DOHH2 (cell line): ENCODE measurements at regions not wholly inside any gene's neighbourhood (a gene's known extent, or its start where the extent isn't known, plus 50 kb on each side); places are given as distances from the start of the nearest gene placed in this dataset.

Experiments used
- H3F3A ChIP-seq: fragments of 200-600 bp; sonication (generic), shearing (Covaris generic); 2 replicates; pipeline ENCODE4 v1.6.0; 2016; ENCODE audit warnings: antibody characterized with exemption, mild to moderate bottlenecking; ENCODE audit not compliant: control insufficient read depth, insufficient read depth
- H3K27ac ChIP-seq: fragments of 200-600 bp; sonication (generic); 2 replicates; pipeline ENCODE4 v1.5.1; 2014; ENCODE audit warnings: low read depth, mild to moderate bottlenecking, low read length, moderate library complexity
- H3K27me3 ChIP-seq: fragments of 200-600 bp; sonication (generic); 2 replicates; pipeline ENCODE4 v1.6.1; 2014; ENCODE audit warnings: mild to moderate bottlenecking, low read length, mixed read lengths; ENCODE audit not compliant: control insufficient read depth
- H3K36me3 ChIP-seq: fragments of 200-600 bp; sonication (generic); 2 replicates; pipeline ENCODE4 v1.6.1; 2014; ENCODE audit warnings: mild to moderate bottlenecking, low read length, moderate library complexity, mixed read lengths; ENCODE audit not compliant: control insufficient read depth
- H3K4me1 ChIP-seq: fragments of 200-600 bp; sonication (generic); 2 replicates; pipeline ENCODE4 v1.6.1; 2014; ENCODE audit warnings: mild to moderate bottlenecking, low read length, mixed read lengths; ENCODE audit not compliant: control insufficient read depth
- H3K4me2 ChIP-seq: fragments of 200-600 bp; sonication (generic); 2 replicates; pipeline ENCODE4 v1.6.0; 2014; ENCODE audit warnings: mild to moderate bottlenecking, low read length, moderate library complexity
- H3K4me3 ChIP-seq: fragments of 200-600 bp; sonication (generic); 2 replicates; pipeline ENCODE4 v1.5.1; 2014; ENCODE audit warnings: mild to moderate bottlenecking, low read length, mixed read lengths
- H3K79me2 ChIP-seq: fragments of 200-600 bp; sonication (generic); 2 replicates; pipeline ENCODE4 v1.6.1; 2014; ENCODE audit warnings: mild to moderate bottlenecking, low read length, mixed read lengths; ENCODE audit not compliant: control insufficient read depth
- H3K9me2 ChIP-seq: fragments of 200-600 bp; sonication (generic); replicated peaks from 2 replicates; pipeline ENCODE4 v1.6.1; 2014; ENCODE audit warnings: mild to moderate bottlenecking, low read length, mixed read lengths; ENCODE audit not compliant: control insufficient read depth
- H3K9me3 ChIP-seq: fragments of 200-600 bp; sonication (generic); 2 replicates; pipeline ENCODE4 v1.6.1; 2014; ENCODE audit warnings: antibody characterized with exemption, low read length, mixed read lengths; ENCODE audit not compliant: control insufficient read depth, insufficient read depth
- H4K20me1 ChIP-seq: fragments of 200-600 bp; sonication (generic); 2 replicates; pipeline ENCODE4 v1.6.0; 2014; ENCODE audit warnings: low read depth, mild to moderate bottlenecking, antibody characterized with exemption, low read length, moderate library complexity; ENCODE audit not compliant: control insufficient read depth, insufficient read depth
- EZH2phosphoT487 ChIP-seq: fragments of 200-600 bp; sonication (generic); IDR thresholded peaks from 2 replicates; pipeline ENCODE4 v1.6.1; 2017; ENCODE audit warnings: borderline replicate concordance, mild to moderate bottlenecking, antibody characterized with exemption, low read length, moderate library complexity, mixed read lengths
- TF ChIP-seq, protein P1 (sequence below): fragments of 200-600 bp; sonication (generic); IDR thresholded peaks from one replicate; pipeline ENCODE4 v1.5.1; 2014; ENCODE audit warnings: antibody characterized with exemption, mild to moderate bottlenecking, low read depth, low read length; ENCODE audit not compliant: poor library complexity, severe bottlenecking

DNA sequence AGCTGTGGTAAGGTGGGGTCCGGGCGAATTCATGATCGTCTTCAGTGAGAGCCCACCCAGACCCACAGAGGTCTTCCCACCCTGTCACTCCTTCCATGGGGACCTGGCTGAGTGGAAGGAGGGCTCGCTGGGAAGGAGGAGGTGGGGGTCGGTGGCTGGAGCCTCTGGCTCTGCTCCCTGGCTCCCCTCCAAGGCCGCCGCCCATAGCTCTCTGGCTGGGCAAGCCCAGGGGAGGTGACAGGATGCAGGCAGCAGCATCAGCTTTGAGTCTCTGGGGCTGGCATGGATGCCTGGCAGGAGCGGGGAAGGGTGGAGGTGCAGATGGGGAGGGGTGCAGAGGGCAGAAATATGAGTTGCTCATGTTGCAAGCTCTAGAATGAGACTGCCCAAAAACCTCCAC, 147.0 kb downstream of the ENGASE start:
- no peaks in the 10 kb centered on the region for H3K27me3 ChIP-seq
- no peak overlapping the region for H3K4me3 ChIP-seq
- H3K9me3 ChIP-seq: no peaks in the 10 kb centered on the region
- no peaks in the 10 kb centered on the region for H3K4me1 ChIP-seq
- H3K27ac ChIP-seq: no peak overlapping the region
- no peaks in the 10 kb centered on the region for H3K9me2 ChIP-seq
- no peaks in the 10 kb centered on the region for H3K36me3 ChIP-seq
- H3F3A ChIP-seq: no peaks in the 10 kb centered on the region
- H4K20me1 ChIP-seq: no peaks in the 10 kb centered on the region
- H3K79me2 ChIP-seq: no peaks in the 10 kb centered on the region
- no peak for TF ChIP-seq EZH2phosphoT487
- TF ChIP-seq, protein P1, sequence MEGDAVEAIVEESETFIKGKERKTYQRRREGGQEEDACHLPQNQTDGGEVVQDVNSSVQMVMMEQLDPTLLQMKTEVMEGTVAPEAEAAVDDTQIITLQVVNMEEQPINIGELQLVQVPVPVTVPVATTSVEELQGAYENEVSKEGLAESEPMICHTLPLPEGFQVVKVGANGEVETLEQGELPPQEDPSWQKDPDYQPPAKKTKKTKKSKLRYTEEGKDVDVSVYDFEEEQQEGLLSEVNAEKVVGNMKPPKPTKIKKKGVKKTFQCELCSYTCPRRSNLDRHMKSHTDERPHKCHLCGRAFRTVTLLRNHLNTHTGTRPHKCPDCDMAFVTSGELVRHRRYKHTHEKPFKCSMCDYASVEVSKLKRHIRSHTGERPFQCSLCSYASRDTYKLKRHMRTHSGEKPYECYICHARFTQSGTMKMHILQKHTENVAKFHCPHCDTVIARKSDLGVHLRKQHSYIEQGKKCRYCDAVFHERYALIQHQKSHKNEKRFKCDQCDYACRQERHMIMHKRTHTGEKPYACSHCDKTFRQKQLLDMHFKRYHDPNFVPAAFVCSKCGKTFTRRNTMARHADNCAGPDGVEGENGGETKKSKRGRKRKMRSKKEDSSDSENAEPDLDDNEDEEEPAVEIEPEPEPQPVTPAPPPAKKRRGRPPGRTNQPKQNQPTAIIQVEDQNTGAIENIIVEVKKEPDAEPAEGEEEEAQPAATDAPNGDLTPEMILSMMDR: no peak
- no peak overlapping the region for H3K4me2 ChIP-seq

DNA sequence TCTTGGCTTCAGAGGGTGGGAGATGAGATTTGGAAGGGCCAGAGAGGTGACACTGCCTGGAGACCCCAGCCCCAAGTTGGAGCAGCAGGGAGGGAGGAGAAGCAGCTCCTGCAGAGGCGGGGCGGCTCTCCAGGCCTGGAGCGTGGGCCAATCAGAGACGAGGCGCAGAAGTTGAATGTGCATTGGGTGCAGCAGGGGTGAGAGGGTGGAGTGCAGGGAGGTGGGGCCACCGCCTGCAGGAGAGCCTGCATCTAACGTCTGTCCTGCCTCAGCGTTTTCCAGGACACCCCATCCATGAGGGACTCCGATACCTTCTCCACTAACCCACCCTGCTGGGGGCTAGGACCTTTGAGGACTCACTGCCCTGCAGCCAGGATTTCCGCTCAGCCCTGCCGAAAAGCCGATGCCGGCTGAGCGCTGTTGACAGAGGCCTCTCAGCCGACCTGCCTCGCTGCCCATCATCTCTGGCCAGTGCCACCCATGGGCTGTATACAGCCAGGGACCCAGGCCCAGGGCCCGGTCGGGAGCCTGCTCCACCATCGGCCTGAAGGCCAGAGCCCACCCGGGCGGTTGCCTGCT, 146.2 kb downstream of the ENGASE start:
- H4K20me1 ChIP-seq: no peaks in the 10 kb centered on the region
- no peaks in the 10 kb centered on the region for H3F3A ChIP-seq
- no peak for TF ChIP-seq EZH2phosphoT487
- TF ChIP-seq, protein P1: no peak
- H3K36me3 ChIP-seq: no peaks in the 10 kb centered on the region
- no peaks in the 10 kb centered on the region for H3K9me2 ChIP-seq
- no peaks in the 10 kb centered on the region for H3K4me1 ChIP-seq
- no peak overlapping the region for H3K27ac ChIP-seq
- H3K4me2 ChIP-seq: no peak overlapping the region
- no peaks in the 10 kb centered on the region for H3K9me3 ChIP-seq
- no peak overlapping the region for H3K4me3 ChIP-seq
- no peaks in the 10 kb centered on the region for H3K79me2 ChIP-seq
- no peaks in the 10 kb centered on the region for H3K27me3 ChIP-seq

DNA sequence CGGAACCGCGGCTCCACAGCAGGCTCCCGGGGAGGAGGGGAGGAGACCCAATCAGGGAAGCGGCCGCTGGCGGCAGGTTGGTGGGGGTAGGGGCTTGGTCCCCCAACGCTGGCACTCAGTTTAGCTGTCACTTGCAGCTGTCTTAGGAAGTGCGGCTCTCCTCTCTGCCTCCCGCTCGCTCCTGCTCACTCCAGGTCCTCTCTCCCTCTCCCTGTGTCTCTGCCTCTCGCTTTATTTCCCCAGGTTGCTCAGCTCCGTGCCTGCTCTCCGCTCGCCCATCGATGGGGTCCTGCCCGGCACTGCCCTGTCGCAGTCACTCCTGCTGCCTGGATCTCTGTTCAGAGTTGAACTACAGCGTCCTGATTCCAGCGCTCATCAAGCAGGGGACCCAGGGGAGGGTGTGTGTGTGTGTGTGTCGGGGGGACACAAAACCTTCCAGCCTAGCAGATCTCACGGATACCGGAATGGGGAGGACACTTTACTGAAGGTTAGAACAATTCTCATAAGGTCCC, 145.6 kb downstream of the ENGASE start:
- H3K27me3 ChIP-seq: no peaks in the 10 kb centered on the region
- H3K27ac ChIP-seq: no peak overlapping the region
- H3K4me2 ChIP-seq: no peak overlapping the region
- H3K4me1 ChIP-seq: no peaks in the 10 kb centered on the region
- H3K36me3 ChIP-seq: no peaks in the 10 kb centered on the region
- no peaks in the 10 kb centered on the region for H3K79me2 ChIP-seq
- H3K4me3 ChIP-seq: no peak overlapping the region
- no peaks in the 10 kb centered on the region for H3K9me3 ChIP-seq
- H3F3A ChIP-seq: no peaks in the 10 kb centered on the region
- no peaks in the 10 kb centered on the region for H3K9me2 ChIP-seq
- TF ChIP-seq, protein P1: no peak
- TF ChIP-seq EZH2phosphoT487: no peak
- H4K20me1 ChIP-seq: no peaks in the 10 kb centered on the region
